SK-N-MC (cell line): ENCODE measurements at regions not wholly inside any gene's neighbourhood (a gene's known extent, or its start where the extent isn't known, plus 50 kb on each side); places are given as distances from the start of the nearest gene placed in this dataset.

Experiments
- EZH2 ChIP-seq: fragments of 200-600 bp; sonication (generic); IDR thresholded peaks from one replicate; pipeline ENCODE4 v1.6.1; 2017; ENCODE audit warnings: antibody characterized with exemption
- FOXP2 ChIP-seq: optimal IDR thresholded peaks from 2 replicates; pipeline ENCODE3; 2011; ENCODE audit warnings: mild to moderate bottlenecking, moderate library complexity; ENCODE audit not compliant: insufficient read depth; ENCODE audit errors: extremely low read length, control extremely low read depth
- POLR2AphosphoS5 ChIP-seq: IDR thresholded peaks from 2 replicates; pipeline ENCODE4 v1.6.1; 2012; ENCODE audit warnings: mild to moderate bottlenecking, low read depth, low read length, borderline replicate concordance

DNA sequence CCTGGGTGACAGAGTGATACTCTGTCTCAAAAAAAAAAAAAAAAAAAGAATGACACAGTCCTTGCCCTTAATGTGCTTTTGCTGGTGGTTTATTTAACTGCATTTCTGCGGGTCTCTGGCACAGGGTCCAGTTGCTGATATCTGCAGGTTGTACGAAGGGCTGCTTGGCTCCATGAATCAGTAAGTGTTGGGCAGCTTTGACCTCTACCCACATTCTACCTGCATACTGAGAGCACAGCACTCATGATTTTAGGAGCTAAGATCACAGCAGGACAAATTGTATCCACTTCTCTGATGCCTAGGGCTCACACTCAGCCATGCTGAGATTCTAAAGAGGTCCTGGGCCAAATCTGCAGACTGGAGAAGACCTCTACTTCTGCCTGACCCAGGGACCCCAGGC, 119.4 kb upstream of the MYCN start:
- TF ChIP-seq EZH2 (no peak), POLR2AphosphoS5 (no peak), FOXP2 (no peak)
